ENCODE measurements at regions not wholly inside any gene's neighbourhood (a gene's known extent, or its start where the extent isn't known, plus 50 kb on each side); places are given as distances from the start of the nearest gene placed in this dataset.

GRCh38 chrX:7420717-7421116 lies 272.8 kb upstream of the PUDP start:
- TF ChIP-seq CTCF (IDR thresholded peaks at IDR 0.05; ENCODE audit: low read length) (no peak), EZH2 (IDR thresholded peaks at IDR 0.05; ENCODE audit: borderline replicate concordance, low read length) (no peak)
